TTC549 (cell line): ENCODE measurements at regions not wholly inside any gene's neighbourhood (a gene's known extent, or its start where the extent isn't known, plus 50 kb on each side); places are given as distances from the start of the nearest gene placed in this dataset.
"Not testable (repeated sequence)": the region's sequence is repeated elsewhere in the genome, so short reads cannot be mapped to it uniquely, and the experiment has no call there.

Experiments
- FAIRE-seq: peaks from 2 replicates; lab custom pipeline; 2012; peaks lifted over from hg19 to GRCh38; lab: Jason Lieb, UNC

DNA sequence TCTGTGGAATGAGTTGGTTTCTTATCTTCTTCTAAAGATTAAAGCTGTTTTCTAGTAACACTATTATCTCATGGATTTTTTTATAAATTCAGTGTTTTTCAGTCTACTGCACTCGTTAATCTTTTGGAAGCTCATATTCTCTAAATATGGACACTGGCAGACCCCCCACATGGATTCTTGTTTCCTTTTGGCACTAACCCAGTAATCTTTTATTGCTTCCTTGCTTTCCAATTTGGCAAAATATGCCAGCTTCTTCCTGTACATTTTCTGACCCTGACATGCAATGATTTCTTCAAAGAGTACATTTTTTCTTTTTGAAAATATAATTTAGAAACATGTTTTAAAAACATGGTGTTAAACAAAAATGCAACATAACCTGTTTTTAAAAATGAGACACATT is 474.2 kb upstream of the FTMT start:
- FAIRE-seq, result no peak

DNA sequence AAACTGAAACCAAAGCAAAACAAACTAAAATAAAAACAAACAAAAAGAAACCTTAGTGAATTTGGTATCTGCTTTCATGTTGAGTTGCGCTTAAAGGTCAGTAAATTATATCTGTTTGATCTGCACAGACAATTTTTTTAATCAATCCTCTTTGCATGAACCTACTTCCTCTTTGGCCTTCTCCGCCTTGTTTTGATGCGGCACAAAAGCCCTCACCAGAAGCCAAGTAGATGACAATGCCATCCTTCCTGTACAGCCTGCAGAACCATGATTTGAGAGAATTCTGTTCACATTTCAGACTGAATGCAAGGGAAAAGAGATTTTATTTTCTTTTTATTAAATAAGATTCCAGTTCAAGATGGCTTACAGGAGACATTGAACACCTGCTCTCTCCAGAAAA is 473.6 kb upstream of the FTMT start:
- FAIRE-seq, result no peak

DNA sequence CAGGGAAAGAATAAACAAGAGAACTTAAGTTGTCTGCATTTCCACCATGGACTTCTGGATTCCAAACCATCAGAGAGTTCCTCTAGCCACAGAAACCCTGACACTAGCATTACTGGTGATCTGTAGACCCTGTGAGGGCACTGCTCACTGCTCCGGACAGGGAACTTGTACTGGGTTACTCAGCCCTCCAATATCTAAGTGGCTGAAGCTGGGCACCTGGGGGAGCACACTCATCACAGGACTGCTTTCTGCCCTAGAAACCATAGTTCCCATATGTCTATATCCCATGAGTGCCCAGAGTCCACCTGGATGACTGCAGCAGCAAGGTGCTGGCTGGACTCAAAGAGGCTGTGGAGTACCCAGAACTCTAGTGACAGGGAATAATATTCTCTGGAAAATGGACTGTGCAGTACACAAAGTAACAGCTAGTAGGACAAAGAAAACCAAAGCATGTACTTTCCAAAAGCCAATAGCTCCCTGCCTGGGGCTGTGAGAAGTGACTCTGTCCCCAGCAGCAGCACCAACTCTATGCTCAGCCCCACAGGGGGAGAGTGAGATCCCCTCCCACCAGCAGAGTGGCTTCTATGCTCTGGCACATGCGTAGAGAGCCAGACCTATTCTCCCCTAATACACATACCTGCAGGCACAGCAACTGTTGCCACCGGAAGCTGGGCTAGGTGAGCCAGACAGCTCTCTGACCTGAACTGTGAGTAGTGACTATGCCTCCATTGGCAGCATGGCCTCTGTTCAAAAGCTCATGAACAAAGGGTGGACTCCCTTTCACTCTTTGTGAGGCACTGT is 472.9 kb upstream of the FTMT start:
- no peak for FAIRE-seq

GRCh38 chr5:121380066-121380465 is 471.6 kb upstream of the FTMT start:
- no peak for FAIRE-seq

- no peak for FAIRE-seq
These were observed 467.3 kb upstream of the FTMT start for GRCh38 chr5:121384359-121384758.

- FAIRE-seq, result no peak
These were observed 465.3 kb upstream of the FTMT start for GRCh38 chr5:121386334-121386733.

DNA sequence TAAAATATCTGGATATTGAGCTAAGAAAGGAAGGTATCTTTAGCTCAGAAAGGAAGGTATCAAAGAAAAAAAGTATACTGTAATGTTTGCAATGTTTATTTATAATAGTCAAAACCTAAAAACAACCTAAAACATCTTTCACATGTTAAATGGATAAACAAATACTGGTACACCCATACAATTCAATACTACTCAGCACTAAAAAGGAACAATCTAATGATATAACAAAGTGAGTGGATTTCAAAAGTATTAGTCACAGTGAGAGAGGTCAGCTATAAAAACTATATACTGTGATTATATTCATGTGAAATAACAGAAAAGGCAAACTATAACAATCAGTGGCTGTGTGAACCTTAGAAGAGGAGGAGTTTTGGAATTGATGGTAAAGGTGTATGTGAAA is 455.0 kb upstream of the FTMT start:
- FAIRE-seq, result no peak

GRCh38 chr5:121399879-121400278 is 451.8 kb upstream of the FTMT start:
- FAIRE-seq, result no peak

- no peak for FAIRE-seq
These were observed 442.9 kb upstream of the FTMT start for GRCh38 chr5:121408778-121409177.

DNA sequence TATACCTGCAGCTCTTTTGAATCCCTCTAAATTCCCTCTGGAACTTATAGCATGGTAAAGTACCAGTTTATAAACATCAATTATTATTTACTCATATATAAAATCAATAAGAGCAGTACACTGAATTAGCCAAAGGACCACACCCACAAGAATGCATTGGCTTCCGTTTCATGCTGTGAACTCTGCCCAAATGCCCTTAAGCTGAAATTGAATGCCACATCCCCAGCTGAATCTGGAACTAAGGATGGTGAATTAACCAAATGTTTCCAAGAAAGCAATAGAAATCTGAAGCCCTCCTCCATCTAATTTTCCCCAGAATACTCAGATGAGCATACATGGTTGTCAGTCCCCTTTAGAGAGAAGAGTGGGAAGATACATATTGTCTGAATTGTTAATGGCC is 436.4 kb upstream of the FTMT start:
- FAIRE-seq, result no peak

DNA sequence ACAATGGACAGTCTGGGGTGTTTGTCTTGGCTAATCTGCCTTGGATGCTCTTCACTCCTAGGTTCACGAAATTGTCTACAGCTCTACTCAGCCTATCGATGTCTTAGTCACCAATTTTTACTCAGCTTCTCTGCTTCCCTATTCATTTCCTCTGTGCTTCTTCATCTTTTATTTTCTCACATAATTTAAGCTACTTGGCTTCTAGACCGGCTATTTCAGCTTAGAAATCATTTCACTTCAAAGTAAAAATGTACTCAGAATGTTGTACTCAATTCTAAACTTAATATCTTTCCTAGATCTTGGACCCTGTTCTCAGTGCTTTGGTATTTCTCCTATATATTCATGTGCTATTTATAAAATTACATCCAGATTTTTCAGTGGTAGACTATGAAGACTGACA is 430.0 kb upstream of the FTMT start:
- no peak for FAIRE-seq

DNA sequence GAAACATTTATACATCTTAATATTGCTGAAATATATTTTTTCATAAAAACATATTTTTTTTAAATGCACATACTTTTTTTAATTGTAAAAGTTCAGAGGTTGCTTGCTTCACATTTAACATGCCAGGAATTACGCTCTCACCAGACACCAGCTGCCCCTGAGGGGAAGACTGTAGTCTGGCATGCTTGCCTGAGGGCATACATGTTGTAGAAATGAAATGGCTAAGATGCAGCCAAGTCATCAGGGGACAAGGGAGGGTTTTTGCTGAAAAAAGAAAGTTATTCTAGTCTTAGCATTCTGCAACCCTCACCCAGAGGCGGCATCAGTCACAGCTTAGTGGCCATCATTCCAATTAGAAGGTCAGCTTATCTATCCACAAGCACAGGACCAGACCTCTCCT is 426.7 kb upstream of the FTMT start:
- FAIRE-seq, result no peak

GRCh38 chr5:121426153-121426552 is 425.5 kb upstream of the FTMT start:
- no peak for FAIRE-seq

GRCh38 chr5:121429761-121430160 is 421.9 kb upstream of the FTMT start:
- FAIRE-seq, result no peak

DNA sequence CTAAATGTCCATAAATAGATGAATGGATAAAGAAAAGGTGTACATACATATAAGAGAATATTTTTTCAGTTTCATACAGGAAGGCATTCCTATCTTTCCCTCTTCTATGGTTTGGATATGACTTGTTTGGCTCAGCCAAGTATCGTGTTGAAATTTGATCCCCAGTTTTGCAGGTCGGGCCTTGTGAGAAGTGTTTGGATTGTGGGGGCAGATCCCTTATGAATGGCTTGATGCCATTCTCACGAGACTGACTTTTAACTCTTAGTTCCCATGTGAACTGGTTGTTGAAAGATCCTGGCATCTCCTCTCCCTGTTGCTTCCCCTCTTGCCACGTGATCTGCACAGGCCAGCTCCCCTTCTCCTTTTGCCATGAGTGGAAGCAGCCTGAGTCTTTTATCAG is 421.1 kb upstream of the FTMT start:
- FAIRE-seq, result no peak

DNA sequence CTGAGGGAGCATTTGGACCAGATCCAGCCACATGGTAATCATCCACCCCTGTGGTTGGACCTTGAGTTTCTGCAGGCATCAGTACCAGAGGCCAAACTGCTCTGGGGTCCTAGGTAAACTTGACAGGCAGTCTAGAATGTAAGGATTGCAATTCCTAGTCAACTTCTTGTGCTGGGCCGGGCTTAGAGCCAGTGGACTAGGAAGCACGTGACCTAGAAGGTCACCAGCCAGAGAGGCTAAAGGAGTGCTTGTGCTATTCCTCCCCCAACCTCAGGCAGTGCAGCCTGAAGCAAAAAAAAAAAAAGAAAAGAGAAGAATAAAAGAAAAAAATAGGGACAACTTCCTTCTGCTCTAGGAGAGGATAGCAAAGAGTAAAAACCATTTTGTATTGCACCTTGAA is 406.2 kb upstream of the FTMT start:
- no peak for FAIRE-seq

DNA sequence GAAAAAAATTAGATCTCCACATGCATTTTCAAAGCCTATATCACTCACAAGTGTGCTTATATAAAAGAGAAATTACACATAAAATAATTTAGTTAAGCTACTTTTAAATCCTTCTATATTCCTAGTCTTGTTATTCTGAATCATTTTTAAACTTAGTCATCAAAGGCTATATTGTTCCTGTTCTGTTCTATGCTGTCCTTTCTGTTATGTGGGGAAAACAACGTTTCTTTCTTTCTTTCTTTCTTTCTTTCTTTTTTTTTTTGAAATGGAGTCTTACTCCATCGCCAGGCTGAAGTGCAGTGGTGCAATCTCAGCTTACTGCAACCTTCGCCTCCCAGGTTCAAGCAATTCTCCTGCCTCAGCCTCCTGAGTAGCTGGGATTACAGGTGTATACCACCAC is 389.2 kb upstream of the FTMT start:
- no peak for FAIRE-seq

GRCh38 chr5:121471222-121471621 is 380.5 kb upstream of the FTMT start:
- not testable (repeated sequence) for FAIRE-seq

DNA sequence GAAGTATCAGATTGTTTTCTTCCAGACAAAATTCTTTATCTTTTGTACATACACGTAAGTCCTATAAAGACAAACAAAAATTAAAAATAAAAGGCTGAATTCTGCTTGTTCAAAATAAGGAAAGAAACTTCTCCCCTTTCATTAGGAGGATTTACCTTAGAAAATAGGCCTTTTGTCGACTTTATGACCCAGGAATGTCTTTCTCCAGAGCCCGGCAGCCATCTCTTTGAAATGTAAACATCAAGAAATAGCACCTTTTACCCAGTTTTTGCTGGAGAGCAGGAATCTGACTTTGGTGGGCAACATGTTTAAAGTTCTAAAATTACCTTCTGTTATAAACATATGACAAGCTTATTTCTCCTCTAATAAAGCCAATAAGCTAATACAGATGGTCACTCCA is 373.0 kb upstream of the FTMT start:
- no peak for FAIRE-seq

- FAIRE-seq, result no peak
These were observed 372.3 kb upstream of the FTMT start for GRCh38 chr5:121479337-121479736.

DNA sequence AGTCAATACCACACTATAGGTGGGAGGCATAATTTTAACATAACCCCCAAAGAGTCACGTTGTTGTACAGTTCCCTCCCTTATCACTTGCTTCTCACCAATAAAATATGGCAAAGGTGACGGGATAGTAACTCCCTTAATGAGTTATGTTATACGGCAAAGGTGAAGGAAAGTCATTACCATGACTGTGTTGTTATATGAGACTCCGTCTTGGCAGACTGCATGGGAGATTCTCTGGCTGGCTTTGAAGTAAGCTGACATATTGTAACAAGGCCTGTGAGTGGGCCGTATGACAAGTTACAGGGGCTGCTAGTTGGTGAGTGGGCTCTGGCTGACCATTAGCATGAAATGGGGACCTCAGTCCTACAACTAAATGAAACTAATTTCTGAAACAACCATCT is 366.4 kb upstream of the FTMT start:
- FAIRE-seq, result no peak

DNA sequence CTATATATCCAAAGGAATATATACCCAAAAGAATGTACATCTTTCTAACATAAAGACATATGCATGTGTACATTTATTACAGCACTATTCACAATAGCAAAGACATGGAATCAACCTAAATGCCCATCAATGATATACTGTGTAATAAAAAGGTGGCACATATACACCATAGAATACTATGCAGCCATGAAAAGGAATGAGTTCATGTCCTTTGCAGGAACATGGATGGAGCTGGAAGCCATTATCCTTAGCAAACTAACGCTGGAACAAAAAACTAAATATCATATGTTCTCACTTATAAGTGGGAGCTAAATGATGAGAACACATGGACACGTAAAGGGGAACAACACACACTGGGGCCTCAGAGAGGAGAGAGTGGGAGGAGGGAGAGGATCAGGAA is 365.7 kb upstream of the FTMT start:
- not testable (repeated sequence) for FAIRE-seq

DNA sequence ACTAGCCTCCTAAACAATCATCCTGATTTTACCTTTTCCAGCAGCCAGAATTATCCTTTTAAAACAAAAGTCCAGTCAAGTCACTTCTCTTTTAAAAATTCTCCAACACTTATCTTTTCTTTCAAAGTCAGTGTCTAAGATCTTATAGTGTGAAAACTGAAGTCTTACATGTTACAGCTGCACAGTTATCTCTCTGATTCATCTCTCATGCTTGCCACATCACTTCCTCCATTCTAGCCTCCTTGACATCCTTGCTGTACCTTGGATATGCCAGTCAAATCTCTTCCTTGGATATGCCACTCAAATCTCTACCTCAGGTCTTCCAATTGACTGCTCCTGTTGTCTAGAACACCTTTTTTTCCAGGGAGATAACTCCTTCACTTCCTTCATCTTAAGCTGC is 361.7 kb upstream of the FTMT start:
- FAIRE-seq, result no peak

GRCh38 chr5:121497176-121497575 is 354.5 kb upstream of the FTMT start:
- FAIRE-seq, result no peak

- FAIRE-seq, result no peak
These were observed 351.4 kb upstream of the FTMT start for GRCh38 chr5:121500310-121500709.
